Thyroid gland (tissue), 4 donors: ENCODE measurements at regions not wholly inside any gene's neighbourhood (a gene's known extent, or its start where the extent isn't known, plus 50 kb on each side); places are given as distances from the start of the nearest gene placed in this dataset.

Source experiments
- DNase-seq, 2 donors: peaks; one replicate each; pipeline ENCODE4 v3.0.0-alpha.2; 2019
- H3K27ac ChIP-seq, 3 donors: fragments of 200-600 bp; sonication (generic); 1 replicate in 2 of 3; 2 replicates in 1 of 3; pipeline ENCODE4 v1.5.1; 2016 to 2019; ENCODE audit warnings: mild to moderate bottlenecking in 1 of 3, moderate library complexity in 1 of 3
- H3K27me3 ChIP-seq: fragments of 200-600 bp; sonication (generic); one replicate; pipeline ENCODE4 v1.5.1; 2019
- H3K36me3 ChIP-seq, 2 donors: fragments of 200-600 bp; sonication (generic); one replicate each; pipeline ENCODE4 v1.5.1; 2016 to 2019
- H3K4me1 ChIP-seq, 2 donors: fragments of 200-600 bp; sonication (generic); one replicate each; pipeline ENCODE4 v1.5.1; 2017 to 2019
- H3K4me3 ChIP-seq, 3 donors: fragments of 200-600 bp; sonication (generic); replicated peaks in 1 of 3; 1 replicate in 2 of 3; 2 replicates in 1 of 3; pipeline ENCODE4 v1.5.1; 2016; ENCODE audit warnings: mild to moderate bottlenecking in 1 of 3
- H3K9me3 ChIP-seq: fragments of 200-600 bp; sonication (generic); one replicate; pipeline ENCODE4 v1.5.1; 2017
- CTCF ChIP-seq, 6 experiments: fragments of 200-600 bp in 3 of 6; fragments of 450-650 bp in 3 of 6; sonication (generic) in 3 of 6; IDR thresholded peaks; one replicate each; pipeline ENCODE4 v1.5.1; 2016 to 2019; ENCODE audit warnings: antibody characterized with exemption in 6 of 6, mild to moderate bottlenecking in 2 of 6, inconsistent platforms in 1 of 6, moderate library complexity in 1 of 6
- POLR2A ChIP-seq, 2 donors: fragments of 450-650 bp; IDR thresholded peaks; one replicate each; pipeline ENCODE4 v1.6.1; 2017; ENCODE audit warnings: antibody characterized with exemption in 2 of 2, mild to moderate bottlenecking in 2 of 2, moderate library complexity in 1 of 2
- WGBS, 2 donors: methylation state at CpG; one replicate each; pipeline ENCODE4 v1.1.5; 2017; 5-methylcytosine and 5-hydroxymethylcytosine counted together
- intact Hi-C: fragments of 100-400 bp; cut with DNase I; formaldehyde crosslinking; loops from one replicate; pipeline ENCODE4 v1.15.1; 2023

DNA sequence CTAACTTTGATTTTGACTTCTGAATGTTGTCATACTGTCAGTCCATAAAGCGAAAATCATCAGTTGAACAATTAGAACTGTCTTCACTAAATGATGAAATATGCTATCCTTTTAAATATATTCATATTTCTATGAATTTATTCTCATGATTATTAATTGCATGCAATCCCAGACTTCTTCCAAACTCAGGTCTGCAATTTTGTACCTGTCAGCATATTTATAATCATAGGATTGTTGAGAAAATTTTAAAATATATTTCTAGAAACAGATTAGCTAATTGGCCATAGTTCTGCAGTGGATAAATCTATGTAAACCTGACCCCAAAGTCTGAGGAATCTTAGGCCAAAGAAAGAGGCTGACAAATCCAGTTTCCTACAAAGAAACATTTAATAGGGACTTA lies 347.5 kb downstream of the SLCO4C1 start:
- Histone ChIP-seq H3K9me3 (no peaks in the 10 kb centered on the region), H3K27ac (no peak overlapping the region), H3K4me1 (no peaks in the 10 kb centered on the region), H3K4me3 (no peak overlapping the region), H3K27me3 (no peaks in the 10 kb centered on the region), H3K36me3 (no peaks in the 10 kb centered on the region)
- no peak for TF ChIP-seq CTCF (IDR thresholded peaks at IDR 0.05)
- no peak for TF ChIP-seq POLR2A (IDR thresholded peaks at IDR 0.05)
- 84 to 97% methylated on average over 1 of the region's 1 CpG for WGBS, 2 donors
- intact Hi-C loops: no loop called here
- DNase-seq: no peak

- TF ChIP-seq CTCF (IDR thresholded peaks at IDR 0.05): no peak
- H3K27ac ChIP-seq: no peak overlapping the region
- no peak overlapping the region for H3K4me3 ChIP-seq
- intact Hi-C loops: no loop called here
- no peaks in the 10 kb centered on the region for H3K27me3 ChIP-seq
- H3K36me3 ChIP-seq: no peaks in the 10 kb centered on the region
- 45 to 75% methylated on average over 1 of the region's 1 CpG for WGBS, 2 donors
- DNase-seq: no peak
- H3K4me1 ChIP-seq: no peaks in the 10 kb centered on the region
- no peaks in the 10 kb centered on the region for H3K9me3 ChIP-seq
These were observed 352.3 kb downstream of the SLCO4C1 start for GRCh38 chr5:101943784-101944183.

- no peaks in the 10 kb centered on the region for H3K9me3 ChIP-seq
- H3K27ac ChIP-seq: no peak overlapping the region
- H3K4me3 ChIP-seq: no peak overlapping the region
- TF ChIP-seq CTCF (IDR thresholded peaks at IDR 0.05) (peak in 4 of 6 experiments; percentile 49 to 67 (median 52)), POLR2A (IDR thresholded peaks at IDR 0.05) (no peak)
- intact Hi-C loops: no loop called here
- 42 to 46% methylated on average over 8 of the region's 8 CpGs for whole genome bisulfite sequencing, 2 donors
- H3K27me3 ChIP-seq: no peaks in the 10 kb centered on the region
- DNase-seq: peak; percentile 35 to 40
- H3K4me1 ChIP-seq: no peaks in the 10 kb centered on the region
- H3K36me3 ChIP-seq: no peaks in the 10 kb centered on the region
These were observed 353.7 kb downstream of the SLCO4C1 start for GRCh38 chr5:101942321-101942882.

GRCh38 chr5:101937041-101937440 lies 359.0 kb downstream of the SLCO4C1 start:
- no peak for TF ChIP-seq CTCF (IDR thresholded peaks at IDR 0.05)
- TF ChIP-seq POLR2A (IDR thresholded peaks at IDR 0.05): no peak
- Histone ChIP-seq H3K27ac (no peak overlapping the region), H3K27me3 (no peaks in the 10 kb centered on the region), H3K4me3 (no peak overlapping the region), H3K36me3 (no peaks in the 10 kb centered on the region), H3K4me1 (no peaks in the 10 kb centered on the region), H3K9me3 (no peaks in the 10 kb centered on the region)
- 41 to 86% methylated on average over 2 of the region's 2 CpGs for WGBS, 2 donors
- intact Hi-C loops: no loop called here
- no peak for DNase-seq

DNA sequence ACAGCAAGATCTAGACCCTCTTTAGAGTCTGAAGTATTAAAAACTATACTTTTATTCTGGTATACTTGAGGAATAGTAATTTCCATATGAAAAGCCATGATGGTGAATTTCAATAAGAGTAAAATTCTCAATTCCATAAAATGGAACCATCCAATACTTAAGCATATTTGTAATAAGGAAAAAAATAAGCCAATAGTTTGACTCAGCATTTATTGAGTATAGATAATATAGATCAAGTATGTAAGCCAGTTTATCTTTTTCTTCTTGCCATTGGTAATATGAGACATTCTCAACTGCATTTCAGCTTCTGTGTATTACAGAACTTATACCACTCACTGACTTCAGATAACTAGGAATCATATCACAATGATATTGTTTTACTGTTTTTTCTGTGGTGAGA lies 361.0 kb downstream of the SLCO4C1 start:
- TF ChIP-seq CTCF (IDR thresholded peaks at IDR 0.05) (no peak), POLR2A (IDR thresholded peaks at IDR 0.05) (no peak)
- intact Hi-C loops: no loop called here
- H3K27ac ChIP-seq: no peak overlapping the region
- H3K4me3 ChIP-seq: no peak overlapping the region
- H3K36me3 ChIP-seq: no peaks in the 10 kb centered on the region
- H3K4me1 ChIP-seq: no peaks in the 10 kb centered on the region
- no peaks in the 10 kb centered on the region for H3K27me3 ChIP-seq
- no peaks in the 10 kb centered on the region for H3K9me3 ChIP-seq
- no peak for DNase-seq
